ENCODE measurements at regions not wholly inside any gene's neighbourhood (a gene's known extent, or its start where the extent isn't known, plus 50 kb on each side); places are given as distances from the start of the nearest gene placed in this dataset.

GRCh38 chr6:94050515-94050914 is 631.2 kb upstream of the EPHA7 start:
- no peak for FAIRE-seq

GRCh38 chr6:94049001-94049400 is 629.6 kb upstream of the EPHA7 start:
- no peak for FAIRE-seq

GRCh38 chr6:94045099-94045829 is 625.9 kb upstream of the EPHA7 start:
- no peak for FAIRE-seq

GRCh38 chr6:94041945-94042709 is 622.8 kb upstream of the EPHA7 start:
- FAIRE-seq: no peak

GRCh38 chr6:94036024-94036423 is 616.7 kb upstream of the EPHA7 start:
- FAIRE-seq: no peak

GRCh38 chr6:94027374-94027773 is 608.0 kb upstream of the EPHA7 start:
- FAIRE-seq: no peak

GRCh38 chr6:94026575-94026974 is 607.2 kb upstream of the EPHA7 start:
- no peak for FAIRE-seq

- no peak for FAIRE-seq
Observed at GRCh38 chr6:94005835-94006234, 586.5 kb upstream of the EPHA7 start.

GRCh38 chr6:93992976-93993375 is 573.6 kb upstream of the EPHA7 start:
- FAIRE-seq: no peak

- FAIRE-seq: peak; percentile 58
Observed at GRCh38 chr6:93989630-93990029, 570.3 kb upstream of the EPHA7 start.

- FAIRE-seq: no peak
Observed at GRCh38 chr6:93985953-93986352, 566.6 kb upstream of the EPHA7 start.

- FAIRE-seq: no peak
Observed at GRCh38 chr6:93975159-93975558, 555.8 kb upstream of the EPHA7 start.

GRCh38 chr6:93974332-93974731 is 555.0 kb upstream of the EPHA7 start:
- FAIRE-seq: no peak

- no peak for FAIRE-seq
Observed at GRCh38 chr6:93972791-93973190, 553.4 kb upstream of the EPHA7 start.

- no peak for FAIRE-seq
Observed at GRCh38 chr6:93970684-93971083, 551.3 kb upstream of the EPHA7 start.

- FAIRE-seq: no peak
Observed at GRCh38 chr6:93968126-93968525, 548.8 kb upstream of the EPHA7 start.

- no peak for FAIRE-seq
Observed at GRCh38 chr6:93964926-93965325, 545.6 kb upstream of the EPHA7 start.

- no peak for FAIRE-seq
Observed at GRCh38 chr6:93964321-93964720, 545.0 kb upstream of the EPHA7 start.

- FAIRE-seq: no peak
Observed at GRCh38 chr6:93962566-93962965, 543.2 kb upstream of the EPHA7 start.

GRCh38 chr6:93954584-93954983 is 535.2 kb upstream of the EPHA7 start:
- FAIRE-seq: no peak

- no peak for FAIRE-seq
Observed at GRCh38 chr6:93943661-93944060, 524.3 kb upstream of the EPHA7 start.

- FAIRE-seq: no peak
Observed at GRCh38 chr6:93940381-93940780, 521.0 kb upstream of the EPHA7 start.

GRCh38 chr6:93932175-93932574 is 512.8 kb upstream of the EPHA7 start:
- FAIRE-seq: no peak

- FAIRE-seq: no peak
Observed at GRCh38 chr6:93927731-93928130, 508.4 kb upstream of the EPHA7 start.
